H1 (cell line): ENCODE measurements at regions not wholly inside any gene's neighbourhood (a gene's known extent, or its start where the extent isn't known, plus 50 kb on each side); places are given as distances from the start of the nearest gene placed in this dataset.
"Not testable (repeated sequence)": the region's sequence is repeated elsewhere in the genome, so short reads cannot be mapped to it uniquely, and the experiment has no call there.

ENCODE experiments used
- CTCF ChIA-PET: fragments of 300-600 bp; sonication (Branson Sonifier 250); formaldehyde crosslinking; loops from one replicate; lab custom pipeline; 2021; ENCODE audit not compliant: partially characterized antibody; lab: Charles Lee
- POLR2A ChIA-PET: fragments of 300-600 bp; sonication (Branson Sonifier 250); formaldehyde crosslinking; loops from one replicate; lab custom pipeline; 2021; ENCODE audit warnings: inconsistent platforms; ENCODE audit not compliant: partially characterized antibody; lab: Charles Lee
- DNase-seq, 2 experiments: peaks; one replicate each; pipeline versions ENCODE4 v3.0.0 to v3.0.0-alpha.2; 2010 to 2022; ENCODE audit warnings: low spot score in 2 of 2, low read depth in 1 of 2, mixed read lengths in 1 of 2
- FAIRE-seq: peaks from 2 replicates; lab custom pipeline; 2011; peaks lifted over from hg19 to GRCh38; lab: Jason Lieb, UNC
- H2AFZ ChIP-seq: 2 replicates; pipeline ENCODE4 v1.8.1; 2012; ENCODE audit warnings: low read length, inconsistent platforms
- H2AK5ac ChIP-seq: 2 replicates; pipeline ENCODE4 v1.6.1; 2013; ENCODE audit warnings: low read depth, low read length
- H2BK120ac ChIP-seq: replicated peaks from 2 replicates; pipeline ENCODE3; 2013; ENCODE audit warnings: low read depth, low read length, inconsistent platforms
- H2BK12ac ChIP-seq: 2 replicates; pipeline ENCODE4 v1.6.1; 2013; ENCODE audit warnings: low read depth, low read length
- H2BK15ac ChIP-seq: 2 replicates; pipeline ENCODE4 v1.6.1; 2013; ENCODE audit warnings: low read length
- H2BK20ac ChIP-seq: 2 replicates; pipeline ENCODE4 v1.6.1; 2013; ENCODE audit warnings: low read length
- H2BK5ac ChIP-seq: 2 replicates; pipeline ENCODE4 v1.6.1; 2013; ENCODE audit warnings: low read depth, low read length
- H3K14ac ChIP-seq: 2 replicates; pipeline ENCODE4 v1.6.1; 2013; ENCODE audit warnings: inconsistent platforms; ENCODE audit not compliant: insufficient read length
- H3K18ac ChIP-seq: 2 replicates; pipeline ENCODE4 v1.6.1; 2013; ENCODE audit warnings: low read length; ENCODE audit errors: extremely low read depth
- H3K23ac ChIP-seq: 2 replicates; pipeline ENCODE4 v1.6.1; 2013; ENCODE audit warnings: inconsistent platforms; ENCODE audit not compliant: insufficient read length
- H3K23me2 ChIP-seq: 2 replicates; pipeline ENCODE4 v1.6.1; 2013; ENCODE audit warnings: low read depth, low read length
- H3K27ac ChIP-seq: 2 replicates; pipeline ENCODE4 v1.6.1; 2011; ENCODE audit warnings: low read depth, low read length, inconsistent platforms
- H3K27me3 ChIP-seq, 4 experiments: replicated peaks in 1 of 4; 1 replicate in 1 of 4; 2 replicates in 3 of 4; pipeline versions ENCODE4 v1.6.1 to v1.8.1; 2011 to 2013; ENCODE audit warnings: low read length in 3 of 4, mild to moderate bottlenecking in 3 of 4, inconsistent platforms in 2 of 4, mixed read lengths in 2 of 4, moderate library complexity in 1 of 4; ENCODE audit not compliant: control insufficient read depth in 3 of 4, insufficient read depth in 3 of 4; ENCODE audit errors: extremely low read depth in 1 of 4
- H3K36me3 ChIP-seq, 4 experiments: 2 replicates each; pipeline versions ENCODE4 v1.6.1 to v1.8.1; 2011 to 2013; ENCODE audit warnings: mild to moderate bottlenecking in 4 of 4, low read length in 3 of 4, moderate library complexity in 2 of 4, control low read depth in 1 of 4, inconsistent platforms in 1 of 4; ENCODE audit not compliant: insufficient read depth in 4 of 4, control insufficient read depth in 2 of 4
- H3K4ac ChIP-seq: replicated peaks from 2 replicates; pipeline ENCODE3; 2013; ENCODE audit warnings: low read length, low read depth, mixed read lengths, inconsistent platforms; ENCODE audit not compliant: insufficient read length
- H3K4me1 ChIP-seq, 4 experiments: replicated peaks in 1 of 4; 1 replicate in 1 of 4; 2 replicates in 3 of 4; pipeline versions ENCODE4 v1.6.1 to v1.8.1; 2011 to 2013; ENCODE audit warnings: low read length in 3 of 4, inconsistent platforms in 2 of 4, mixed read lengths in 1 of 4; ENCODE audit not compliant: insufficient read depth in 4 of 4, control insufficient read depth in 3 of 4
- H3K4me2 ChIP-seq, 2 experiments: 2 replicates each; pipeline versions ENCODE4 v1.6.1 to v1.8.1; 2011 to 2013; ENCODE audit warnings: low read depth in 2 of 2, low read length in 2 of 2, control low read depth in 1 of 2, inconsistent platforms in 1 of 2, mild to moderate bottlenecking in 1 of 2; ENCODE audit not compliant: insufficient read depth in 1 of 2
- H3K4me3 ChIP-seq, 4 experiments: fragments of 200-600, 300-600 bp in 1 of 4; sonication (generic), shearing (Covaris generic), sonication (Bioruptor Twin) in 1 of 4; 2 replicates each; pipeline versions ENCODE4 v1.5.1 to v1.8.1; 2011 to 2016; ENCODE audit warnings: low read length in 4 of 4, low read depth in 3 of 4, control low read depth in 2 of 4, inconsistent platforms in 2 of 4, mild to moderate bottlenecking in 2 of 4, mixed read lengths in 1 of 4, moderate library complexity in 1 of 4; ENCODE audit not compliant: insufficient read depth in 2 of 4; ENCODE audit errors: extremely low read depth in 1 of 4
- H3K56ac ChIP-seq: replicated peaks from 2 replicates; pipeline ENCODE3; 2013; ENCODE audit warnings: low read depth, mild to moderate bottlenecking, mixed read lengths, low read length, inconsistent platforms; ENCODE audit not compliant: insufficient read length
- H3K79me1 ChIP-seq: 2 replicates; pipeline ENCODE4 v1.6.1; 2013; ENCODE audit warnings: low read depth, low read length, control low read depth
- H3K79me2 ChIP-seq, 2 experiments: 2 replicates each; pipeline versions ENCODE4 v1.6.1 to v1.8.1; 2012 to 2013; ENCODE audit warnings: low read length in 2 of 2, mild to moderate bottlenecking in 2 of 2, inconsistent platforms in 1 of 2; ENCODE audit not compliant: insufficient read depth in 2 of 2, control insufficient read depth in 1 of 2
- H3K9ac ChIP-seq, 4 experiments: replicated peaks in 1 of 4; 1 replicate in 1 of 4; 2 replicates in 3 of 4; pipeline versions ENCODE4 v1.6.1 to v1.8.1; 2011 to 2013; ENCODE audit warnings: low read depth in 3 of 4, low read length in 3 of 4, control low read depth in 2 of 4, mild to moderate bottlenecking in 2 of 4, moderate library complexity in 2 of 4, inconsistent platforms in 1 of 4; ENCODE audit errors: extremely low read depth in 1 of 4
- H3K9me3 ChIP-seq, 2 experiments: 2 replicates each; pipeline versions ENCODE4 v1.6.1 to v1.8.1; 2012 to 2013; ENCODE audit warnings: mild to moderate bottlenecking in 2 of 2, moderate library complexity in 2 of 2, control low read depth in 1 of 2, inconsistent platforms in 1 of 2, low read depth in 1 of 2, low read length in 1 of 2, mixed read lengths in 1 of 2; ENCODE audit not compliant: insufficient read depth in 2 of 2
- H4K20me1 ChIP-seq, 2 experiments: replicated peaks in 1 of 2; 2 replicates each; pipeline versions ENCODE3 to v1.8.1; 2011 to 2013; ENCODE audit warnings: inconsistent platforms in 2 of 2, low read length in 2 of 2, mild to moderate bottlenecking in 1 of 2; ENCODE audit not compliant: insufficient read depth in 2 of 2, control insufficient read depth in 1 of 2
- H4K5ac ChIP-seq: 2 replicates; pipeline ENCODE4 v1.6.1; 2013; ENCODE audit warnings: low read length, low read depth, mixed read lengths, inconsistent platforms; ENCODE audit not compliant: insufficient read length
- H4K8ac ChIP-seq: 2 replicates; pipeline ENCODE4 v1.8.0; 2013; ENCODE audit warnings: mild to moderate bottlenecking, moderate library complexity, low read length, inconsistent platforms; ENCODE audit not compliant: insufficient read depth; ENCODE audit errors: extremely low read depth
- H4K91ac ChIP-seq: replicated peaks from 2 replicates; pipeline ENCODE3; 2013; ENCODE audit warnings: low read length, mixed read lengths, inconsistent platforms; ENCODE audit not compliant: insufficient read length
- ASH2L ChIP-seq: fragments of 200-600, 300-600 bp; sonication (generic); IDR thresholded peaks from one replicate; pipeline ENCODE4 v1.7.1; 2017; ENCODE audit warnings: low read length
- CBX8 ChIP-seq: fragments of 300-800, 300-1000 bp; sonication (generic); IDR thresholded peaks from 2 replicates; pipeline ENCODE4 v1.7.1; 2016; ENCODE audit warnings: low read depth, low read length, borderline replicate concordance
- CHD1 ChIP-seq: IDR thresholded peaks from 2 replicates; pipeline ENCODE4 v1.6.1; 2012; ENCODE audit warnings: low read depth, low read length, improper control_type of control experiment
- GABPA ChIP-seq: IDR thresholded peaks from 2 replicates; pipeline ENCODE4 v1.6.1; 2011; ENCODE audit warnings: mild to moderate bottlenecking, low read length, moderate library complexity, borderline replicate concordance; ENCODE audit not compliant: insufficient read depth

- TF ChIP-seq CHD1: no peak
- no peak for TF ChIP-seq CBX8
- TF ChIP-seq ASH2L: no peak
- TF ChIP-seq GABPA: no peak
Observed at GRCh38 chr11:123318623-123319022, 111.4 kb upstream of the GRAMD1B start (continued).

GRCh38 chr11:123318132-123318531, 111.9 kb upstream of the GRAMD1B start:
- H2AFZ ChIP-seq, H4K5ac ChIP-seq, H4K8ac ChIP-seq, H3K27me3 ChIP-seq, H3K4ac ChIP-seq, H2BK120ac ChIP-seq, H3K79me1 ChIP-seq, H3K9me3 ChIP-seq, H3K4me1 ChIP-seq, H3K79me2 ChIP-seq, H3K23ac ChIP-seq, H2BK12ac ChIP-seq, H2BK20ac ChIP-seq, H3K14ac ChIP-seq, H3K23me2 ChIP-seq, H3K4me2 ChIP-seq, H2AK5ac ChIP-seq, H3K27ac ChIP-seq, DNase-seq, H4K20me1 ChIP-seq, H3K4me3 ChIP-seq, H3K18ac ChIP-seq, H2BK5ac ChIP-seq, H3K36me3 ChIP-seq, H3K9ac ChIP-seq, H4K91ac ChIP-seq, H3K56ac ChIP-seq, H2BK15ac ChIP-seq, FAIRE-seq: not testable (repeated sequence)
- ChIA-PET CTCF (interaction anchor here (0.6 to 7.6 kb wide), 8 partner anchors 10 to 62 kb away, joined by 3 to 30 read pairs (median 4); no protein-coding TSS in a partner anchor), POLR2A (interaction anchor here (0.6 kb wide), 1 partner anchor 15 kb away, joined by 3 read pairs; no protein-coding TSS in a partner anchor)
